GM12891 (cell line): ENCODE measurements at regions not wholly inside any gene's neighbourhood (a gene's known extent, or its start where the extent isn't known, plus 50 kb on each side); places are given as distances from the start of the nearest gene placed in this dataset.

ENCODE experiments used
- PAX5 ChIP-seq: IDR thresholded peaks from 2 replicates; pipeline ENCODE4 v1.6.1; 2011; ENCODE audit warnings: low read length, moderate library complexity, mild to moderate bottlenecking; ENCODE audit not compliant: insufficient read depth, severe bottlenecking
- POLR2A ChIP-seq: IDR thresholded peaks from 2 replicates; pipeline ENCODE4 v1.6.1; 2011; ENCODE audit warnings: low read depth, low read length, control low read depth
- POLR2AphosphoS5 ChIP-seq: IDR thresholded peaks from 2 replicates; pipeline ENCODE4 v1.6.1; 2011; ENCODE audit warnings: low read depth, low read length, control low read depth
- POU2F2 ChIP-seq: IDR thresholded peaks from 2 replicates; pipeline ENCODE4 v1.6.1; 2011; ENCODE audit warnings: low read depth, mild to moderate bottlenecking, control low read depth, low read length, moderate library complexity
- SPI1 ChIP-seq: IDR thresholded peaks from 2 replicates; pipeline ENCODE4 v1.6.1; 2011; ENCODE audit warnings: low read depth, low read length, control low read depth
- TAF1 ChIP-seq: IDR thresholded peaks from 2 replicates; pipeline ENCODE4 v1.6.1; 2011; ENCODE audit warnings: low read depth, low read length, control low read depth

DNA sequence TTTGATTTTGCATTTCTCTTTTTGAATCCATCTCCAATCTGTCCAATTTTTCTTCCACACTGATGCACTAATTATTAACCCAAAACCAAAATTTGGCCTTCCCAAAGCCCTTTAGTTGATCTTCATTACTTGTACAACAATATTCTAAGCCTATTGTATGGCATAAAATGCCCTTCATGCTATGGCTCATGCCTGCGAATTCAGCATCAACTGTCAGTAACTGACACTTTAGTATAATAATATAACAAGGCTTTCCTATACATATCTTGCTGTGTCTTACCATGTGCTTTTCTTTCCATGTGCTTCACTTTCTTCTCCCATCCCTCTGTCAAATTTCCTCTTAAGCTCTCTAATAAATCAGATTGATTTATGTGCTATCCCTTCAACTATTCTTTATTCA is 154.0 kb upstream of the TFPI start:
- TF ChIP-seq POLR2AphosphoS5 (no peak), POLR2A (no peak), POU2F2 (no peak), TAF1 (no peak), SPI1 (no peak), PAX5 (no peak)
